ENCODE measurements at regions not wholly inside any gene's neighbourhood (a gene's known extent, or its start where the extent isn't known, plus 50 kb on each side); places are given as distances from the start of the nearest gene placed in this dataset.
"Not testable (repeated sequence)": the region's sequence is repeated elsewhere in the genome, so short reads cannot be mapped to it uniquely, and the experiment has no call there.

DNA sequence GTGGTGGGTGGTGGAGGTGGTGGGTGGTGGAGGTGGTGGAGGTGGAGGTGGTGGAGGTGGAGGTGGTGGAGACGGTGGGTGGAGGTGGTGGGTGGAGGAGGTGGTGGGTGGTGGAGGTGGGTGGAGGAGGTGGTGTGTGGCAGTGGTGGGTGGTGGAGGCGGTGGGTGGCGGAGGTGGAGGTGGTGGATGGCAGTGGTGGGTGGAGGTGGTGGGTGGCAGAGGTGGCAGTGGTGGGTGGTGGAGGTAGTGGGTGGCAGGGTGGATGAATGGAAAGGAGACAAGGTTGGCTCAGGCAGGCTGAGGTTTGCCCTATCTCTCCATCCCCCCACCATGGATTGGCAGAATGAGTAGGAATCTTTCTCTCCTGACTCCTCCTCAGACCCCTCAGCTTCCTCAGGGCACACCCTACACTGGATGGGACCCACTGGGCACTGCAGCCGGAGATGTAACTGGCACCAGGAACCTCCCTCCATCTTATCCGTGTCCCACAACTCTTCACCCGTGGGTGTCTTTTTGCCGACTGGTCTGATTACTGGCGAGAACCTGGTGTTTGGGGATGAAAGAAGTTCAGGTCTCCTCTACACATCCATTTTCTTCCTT is 166.3 kb downstream of the C9orf50 start:
- DNase-seq, result peak in 1 of 2 donors; percentile 45

- no peak for DNase-seq
Measured at GRCh38 chr9:129453734-129454133, 167.2 kb downstream of the C9orf50 start.

- DNase-seq, result no peak
Measured at GRCh38 chr9:129451669-129452068, 169.2 kb downstream of the C9orf50 start.

DNA sequence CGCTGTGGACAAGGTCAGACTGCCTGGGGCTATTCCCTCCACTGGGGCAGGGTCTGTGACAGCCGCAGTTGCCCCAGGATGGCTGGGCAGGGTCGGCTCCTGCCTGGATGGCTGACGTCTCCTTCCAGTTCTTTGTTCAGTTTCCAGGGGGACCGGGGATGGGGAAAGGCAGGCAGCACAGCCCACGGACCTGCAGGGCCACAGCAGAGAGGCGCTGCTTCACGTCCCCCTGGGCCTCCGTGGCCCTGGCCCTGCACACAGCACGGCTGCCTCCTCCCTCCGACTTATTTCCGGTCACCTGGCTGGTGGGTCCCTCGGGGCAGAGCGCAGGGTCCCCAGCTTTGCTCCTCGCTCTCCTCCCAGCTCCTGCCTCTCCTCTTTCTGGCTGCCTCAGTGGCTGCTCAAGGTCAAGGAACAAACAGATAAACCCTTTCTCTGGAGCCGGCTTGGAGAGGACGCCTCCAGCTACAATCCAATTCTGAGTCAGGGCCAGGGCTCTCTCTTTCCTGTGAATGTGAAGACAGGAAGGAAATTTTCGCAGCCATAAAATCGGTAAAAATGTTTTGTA is 169.7 kb downstream of the C9orf50 start:
- no peak for DNase-seq

DNA sequence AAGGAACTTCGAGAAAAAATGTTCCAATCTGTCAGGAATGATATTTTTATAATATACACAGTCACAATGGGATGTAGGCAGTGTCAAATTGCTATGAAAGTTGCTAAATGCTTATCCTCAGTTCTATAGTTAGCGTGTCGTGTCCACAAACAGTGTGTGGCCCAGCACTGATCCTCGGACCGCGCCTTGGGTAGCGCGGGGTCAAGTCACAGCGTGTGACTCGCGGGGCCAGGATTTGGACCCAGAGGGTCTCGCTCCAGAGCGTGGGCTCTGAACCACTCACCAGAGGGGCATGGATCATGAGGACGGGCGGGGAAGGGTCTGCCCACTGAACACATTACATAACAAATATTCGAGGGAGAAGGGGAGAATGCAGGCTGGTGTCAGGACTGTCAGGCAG is 171.8 kb downstream of the C9orf50 start:
- DNase-seq, result no peak

GRCh38 chr9:129446828-129447550 is 173.9 kb downstream of the C9orf50 start:
- DNase-seq, result no peak

- no peak for DNase-seq
Measured at GRCh38 chr9:129445794-129446306, 175.1 kb downstream of the C9orf50 start.

- DNase-seq, result not testable (repeated sequence)
Measured at GRCh38 chr9:129443515-129444164, 177.3 kb downstream of the C9orf50 start.

DNA sequence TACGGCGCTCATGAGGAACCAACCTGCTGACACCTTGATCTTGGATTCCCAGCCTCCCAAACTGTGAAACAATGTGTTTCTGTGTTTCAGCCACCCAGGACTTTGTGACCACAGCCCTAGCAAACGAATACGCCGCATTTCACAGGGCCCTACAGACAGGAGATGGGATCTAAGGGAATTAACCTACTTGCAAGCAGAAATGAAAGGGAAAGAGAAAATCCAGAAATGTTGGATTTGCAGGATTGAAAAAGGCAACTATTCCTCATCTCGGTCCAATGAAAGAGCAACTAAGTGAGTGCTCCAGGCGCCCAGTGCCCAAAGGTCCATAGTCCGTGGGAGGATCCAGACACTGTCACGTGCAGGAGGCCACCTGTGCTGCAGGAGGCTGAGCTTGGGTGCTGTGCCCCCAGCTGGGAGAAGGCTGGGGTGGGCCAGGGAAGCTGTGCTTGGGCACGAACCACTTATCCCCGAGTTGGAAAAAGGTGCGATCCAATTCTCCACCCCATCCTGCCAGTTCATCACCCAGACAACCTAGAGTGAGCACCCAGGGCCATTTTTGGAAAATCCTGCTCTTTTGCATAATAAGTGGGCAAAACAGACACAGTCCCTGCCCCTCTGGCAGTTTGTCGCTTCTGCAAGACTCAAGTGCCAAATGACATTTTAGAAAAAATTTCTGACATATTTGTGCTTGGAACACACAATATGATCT is 177.9 kb downstream of the C9orf50 start:
- no peak for DNase-seq

- no peak for DNase-seq
Measured at GRCh38 chr9:129441852-129442251, 179.0 kb downstream of the C9orf50 start.

DNA sequence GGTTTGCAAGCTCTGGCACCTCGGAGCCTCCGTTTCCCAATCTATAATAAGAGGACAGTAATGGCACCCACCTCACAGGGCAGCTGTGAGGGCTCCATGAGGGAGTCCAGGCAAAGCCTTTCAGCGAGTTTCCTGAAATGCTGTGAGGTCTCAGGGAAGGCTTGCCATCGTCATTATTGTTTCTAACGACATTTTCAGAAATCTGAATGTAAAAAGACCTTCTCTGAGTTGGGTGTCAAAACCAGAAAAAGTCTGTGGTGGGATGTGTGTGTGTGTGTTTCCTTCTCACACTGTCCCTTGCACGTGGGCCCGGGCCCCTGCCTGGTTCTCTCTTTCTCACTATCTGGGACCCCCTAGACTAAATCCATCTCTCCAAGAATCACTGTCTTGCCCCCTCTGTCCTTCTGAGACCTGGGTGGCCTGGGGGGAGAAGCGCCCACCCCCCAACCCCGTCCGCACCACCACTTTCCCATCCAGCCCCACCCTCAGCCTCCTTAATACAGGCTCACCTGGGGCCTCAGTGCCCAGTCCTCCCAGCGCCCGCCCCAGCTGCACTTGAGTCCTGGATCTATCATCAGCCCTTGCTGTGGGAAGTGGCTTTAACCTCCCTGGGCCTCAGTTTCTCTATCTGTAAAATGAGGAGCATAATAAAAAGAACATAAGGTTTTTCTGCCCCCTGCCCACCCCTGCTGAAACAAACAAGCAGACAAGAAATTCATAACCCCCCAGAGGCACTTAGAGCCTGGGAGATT is 180.3 kb downstream of the C9orf50 start:
- no peak for DNase-seq

DNA sequence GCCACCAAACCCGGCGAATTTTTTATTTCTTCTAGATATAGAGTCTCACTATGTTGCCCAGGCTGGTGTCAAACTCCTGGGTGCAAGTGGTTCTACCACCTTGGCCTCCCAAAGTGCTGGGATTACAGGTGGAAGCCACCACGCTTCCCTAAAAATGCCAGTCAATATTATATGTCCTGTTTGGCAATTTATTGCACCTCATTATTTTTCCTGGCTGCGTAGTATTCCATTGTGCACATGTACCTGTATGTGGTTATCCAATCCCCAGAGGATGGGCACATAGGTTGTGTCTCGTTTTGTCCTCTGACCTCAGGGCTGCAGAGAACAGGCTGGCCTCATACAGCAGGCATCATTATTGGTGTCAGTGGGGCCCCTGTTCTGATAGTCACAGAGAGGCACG is 181.7 kb downstream of the C9orf50 start:
- no peak for DNase-seq

- no peak for DNase-seq
Measured at GRCh38 chr9:129437626-129438323, 183.1 kb downstream of the C9orf50 start.

GRCh38 chr9:129436751-129437625 is 183.9 kb downstream of the C9orf50 start:
- DNase-seq, result peak in 1 of 2 donors; percentile 36

DNA sequence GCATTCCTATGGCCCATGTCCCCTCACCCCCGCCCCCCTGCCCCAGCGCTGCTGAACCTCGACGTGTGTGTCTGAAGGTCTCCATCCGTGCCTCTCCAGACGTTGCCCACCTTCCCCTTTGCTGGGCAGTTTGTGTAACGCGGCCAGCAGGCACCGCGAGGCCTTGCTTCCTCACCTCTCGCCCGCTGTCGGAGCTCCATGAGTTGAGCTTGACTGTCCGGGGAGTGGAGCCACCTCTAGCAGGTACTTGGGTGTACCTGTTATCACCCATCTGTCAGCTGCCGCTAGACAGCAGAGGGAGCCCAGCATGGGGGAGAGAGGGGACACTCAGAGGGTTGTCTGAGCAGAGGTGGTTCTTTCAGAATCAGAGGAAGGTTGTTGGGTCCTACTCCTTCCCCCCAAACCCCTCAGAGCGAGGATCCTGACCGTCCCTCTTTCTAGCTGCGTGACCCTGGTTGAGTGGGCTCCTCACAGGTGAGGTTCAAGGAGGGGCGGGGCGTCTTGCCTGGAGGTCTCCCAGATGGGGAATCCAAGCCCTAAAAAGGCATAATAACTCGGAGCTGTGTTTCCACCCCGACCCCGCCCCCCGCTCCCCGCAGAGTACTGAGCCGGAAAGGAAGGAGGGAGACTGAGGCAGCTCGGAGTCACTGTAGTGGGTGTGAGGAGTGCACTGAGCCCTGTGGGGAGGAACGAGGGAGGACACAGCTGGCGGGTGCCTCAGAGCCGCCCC is 184.7 kb downstream of the C9orf50 start:
- DNase-seq, result no peak

- no peak for DNase-seq
Measured at GRCh38 chr9:129435291-129435690, 185.6 kb downstream of the C9orf50 start.

GRCh38 chr9:129434187-129434586 is 186.7 kb downstream of the C9orf50 start:
- DNase-seq, result no peak

DNA sequence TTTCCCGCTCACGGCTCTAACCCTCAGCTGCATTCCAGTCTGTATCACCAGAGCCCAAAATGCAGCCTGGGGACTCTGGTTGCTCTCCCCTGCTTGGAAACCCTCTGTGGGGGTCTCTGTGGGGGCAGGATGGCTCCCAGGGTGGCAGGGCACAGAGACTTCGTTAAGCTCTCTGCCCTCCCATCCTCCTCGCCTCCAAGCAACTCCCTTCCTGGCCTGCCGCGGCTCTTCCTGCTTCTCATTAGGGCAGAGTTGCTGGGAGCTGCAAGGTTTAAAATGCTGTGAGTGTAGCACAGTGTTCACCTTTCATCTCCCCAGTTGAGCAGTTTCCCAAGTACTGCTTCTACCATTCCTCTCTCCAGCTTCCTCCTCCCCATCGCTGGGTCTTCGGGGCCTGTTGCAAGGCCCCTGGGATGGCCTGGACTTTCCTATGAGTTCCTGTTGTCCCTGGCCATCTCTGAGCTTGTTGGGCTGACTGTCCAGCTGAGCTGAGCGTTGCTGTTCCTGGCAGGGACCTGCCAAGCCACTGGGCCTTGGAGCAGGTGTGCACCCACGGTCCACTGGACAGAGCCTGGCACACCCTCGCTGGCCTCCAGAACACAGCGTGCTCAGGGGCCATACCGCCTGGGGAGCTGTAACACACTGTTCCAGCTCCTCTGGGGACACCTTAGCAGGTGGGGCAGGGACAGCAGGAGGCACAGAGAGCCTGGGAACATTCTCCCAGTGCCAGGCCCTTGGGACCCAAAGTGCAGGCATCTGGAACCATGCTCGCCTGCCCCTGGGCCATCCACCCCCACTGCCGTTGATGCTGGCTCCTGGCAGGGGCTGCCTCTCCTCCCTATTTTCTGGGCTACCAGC is 188.4 kb downstream of the C9orf50 start:
- DNase-seq, result no peak
